Hematopoietic multipotent progenitor cell (in vitro differentiated cells): ENCODE measurements at regions not wholly inside any gene's neighbourhood (a gene's known extent, or its start where the extent isn't known, plus 50 kb on each side); places are given as distances from the start of the nearest gene placed in this dataset. TPM values are rescaled to one million over a fixed set of nuclear protein-coding genes. Genes with fewer than 3 reads are reported as not detected.
"Not testable (repeated sequence)": the region's sequence is repeated elsewhere in the genome, so short reads cannot be mapped to it uniquely, and the experiment has no call there.

Experiments used
- DNase-seq, 3 donors: peaks; one replicate each; pipeline ENCODE4 v3.0.0-alpha.2; 2011 to 2015; ENCODE audit warnings: low read depth in 2 of 3, low spot score in 2 of 3
- small RNA-seq: library from RNA; depleted of rRNA; stranded (forward); fragments of <200 nt; gene quantifications from one replicate; pipeline ENCODE3, GENCODE V24; 2012

DNA sequence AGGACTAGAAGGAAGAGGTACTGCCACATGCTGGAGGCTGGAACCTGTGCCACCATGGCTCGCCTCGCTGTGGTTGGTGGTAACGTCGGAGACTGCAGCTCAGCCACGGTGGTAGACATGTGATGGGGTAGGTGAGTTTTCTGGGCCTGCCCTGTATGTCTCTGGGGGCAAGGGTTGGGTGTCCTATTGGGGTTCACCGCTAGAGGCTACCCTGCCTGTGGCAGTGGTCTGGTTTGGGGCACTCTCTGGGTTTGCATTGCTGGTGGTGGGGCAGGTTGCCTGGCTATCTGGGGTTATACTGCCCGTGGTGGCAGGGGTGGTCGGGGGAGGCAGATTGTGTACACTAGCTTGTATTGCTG, 79.3 kb upstream of the KCNJ18 start:
- DNase-seq: no peak

DNA sequence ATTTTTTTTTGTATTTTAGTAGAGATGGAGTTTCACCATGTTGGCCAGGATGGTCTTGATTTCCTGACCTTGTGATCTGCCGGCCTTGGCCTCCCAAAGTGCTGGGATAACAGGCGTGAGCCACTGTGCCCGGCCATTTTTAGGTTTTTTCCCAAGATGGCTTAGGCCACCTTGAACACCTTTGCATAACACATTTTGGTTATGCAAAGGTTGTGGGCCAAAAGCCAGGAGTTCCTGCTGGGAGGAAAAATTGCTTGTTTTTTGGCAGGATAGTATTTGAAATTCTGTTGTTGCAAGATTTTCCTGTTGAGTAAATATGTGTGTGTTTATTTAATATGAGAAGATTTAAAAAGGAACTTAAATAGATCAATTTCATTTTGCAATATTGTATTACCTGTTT, 65.3 kb upstream of the KCNJ18 start:
- not testable (repeated sequence) for DNase-seq

Small RNAs in the stretch of these regions (small RNA-seq; reads per million reads assigned to genes)
- not detected for gene AC233702.6
- not detected for gene AC233702.8
